HG03045 (cell line): ENCODE measurements at regions not wholly inside any gene's neighbourhood (a gene's known extent, or its start where the extent isn't known, plus 50 kb on each side); places are given as distances from the start of the nearest gene placed in this dataset.
"Not testable (repeated sequence)": the region's sequence is repeated elsewhere in the genome, so short reads cannot be mapped to it uniquely, and the experiment has no call there.

Source experiments
- ATAC-seq: cut with Tn5 transposase; IDR thresholded peaks from one replicate; pipeline ENCODE4 v1.9.1; 2021; ENCODE audit warnings: mild to moderate bottlenecking, moderate library complexity; ENCODE audit not compliant: unreplicated experiment

GRCh38 chr1:143905214-143906179 is 66.3 kb downstream of the FAM72C start:
- ATAC-seq = not testable (repeated sequence)

GRCh38 chr1:143904622-143904979 is 67.2 kb downstream of the FAM72C start:
- not testable (repeated sequence) for ATAC-seq

- not testable (repeated sequence) for ATAC-seq
Observed at GRCh38 chr1:143903899-143904621, 67.7 kb downstream of the FAM72C start.

GRCh38 chr1:143896377-143896776 is 75.4 kb downstream of the FAM72C start:
- ATAC-seq = not testable (repeated sequence)

- peak; percentile 92 for ATAC-seq
Observed at GRCh38 chr1:143884932-143885574, 86.7 kb downstream of the FAM72C start.

- ATAC-seq = peak; percentile 87
Observed at GRCh38 chr1:143884532-143884931, 87.3 kb downstream of the FAM72C start.

GRCh38 chr1:143879757-143880536 is 91.8 kb downstream of the FAM72C start:
- not testable (repeated sequence) for ATAC-seq

- ATAC-seq = not testable (repeated sequence)
Observed at GRCh38 chr1:143875947-143876346, 95.8 kb downstream of the FAM72C start.

- not testable (repeated sequence) for ATAC-seq
Observed at GRCh38 chr1:143874625-143875024, 97.2 kb downstream of the FAM72C start.

GRCh38 chr1:143873650-143874049 is 98.1 kb downstream of the FAM72C start:
- not testable (repeated sequence) for ATAC-seq

GRCh38 chr1:143870388-143870787 is 101.4 kb downstream of the FAM72C start:
- not testable (repeated sequence) for ATAC-seq

- not testable (repeated sequence) for ATAC-seq
Observed at GRCh38 chr1:143867590-143868220, 104.1 kb downstream of the FAM72C start.

- ATAC-seq = not testable (repeated sequence)
Observed at GRCh38 chr1:143863901-143864520, 107.8 kb downstream of the FAM72C start.

- not testable (repeated sequence) for ATAC-seq
Observed at GRCh38 chr1:143862722-143863121, 109.1 kb downstream of the FAM72C start.

GRCh38 chr1:143861306-143861705 is 110.5 kb downstream of the FAM72C start:
- ATAC-seq = not testable (repeated sequence)

GRCh38 chr1:143855867-143856266 is 115.9 kb downstream of the FAM72C start:
- not testable (repeated sequence) for ATAC-seq

GRCh38 chr1:143854069-143854468 is 117.7 kb downstream of the FAM72C start:
- ATAC-seq = not testable (repeated sequence)

- not testable (repeated sequence) for ATAC-seq
Observed at GRCh38 chr1:143850637-143851036, 121.1 kb downstream of the FAM72C start.

- not testable (repeated sequence) for ATAC-seq
Observed at GRCh38 chr1:143848859-143849258, 122.9 kb downstream of the FAM72C start.
